Endothelial cell of umbilical vein (primary cell): ENCODE measurements at regions not wholly inside any gene's neighbourhood (a gene's known extent, or its start where the extent isn't known, plus 50 kb on each side); places are given as distances from the start of the nearest gene placed in this dataset.

Experiments
- BruUV-seq: library from RNA; stranded (reverse); fragments of 400-500 nt; replicated peaks from 2 replicates; lab custom pipeline; 2021; lab: Mats Ljungman, UMichigan
- CTCF ChIA-PET: fragments of 300-600, 350-600 bp; sonication (Branson Sonifier 250); formaldehyde crosslinking; loops from one replicate; lab custom pipeline; 2021; ENCODE audit warnings: antibody characterized with exemption, inconsistent platforms; lab: Charles Lee
- POLR2A ChIA-PET: fragments of 300-600, 350-600 bp; sonication (Branson Sonifier 250); formaldehyde crosslinking; loops from one replicate; lab custom pipeline; 2021; ENCODE audit warnings: antibody characterized with exemption, inconsistent platforms; lab: Charles Lee
- DNase-seq: peaks from one replicate; pipeline ENCODE4 v3.0.0-alpha.2; 2011; ENCODE audit warnings: low read depth, low spot score
- FAIRE-seq: peaks from 2 replicates; lab custom pipeline; 2011; peaks lifted over from hg19 to GRCh38; lab: Jason Lieb, UNC
- H2AFZ ChIP-seq: 2 replicates; pipeline ENCODE4 v1.6.0; 2012; ENCODE audit warnings: low read depth, low read length, control low read depth, inconsistent platforms
- H3K27ac ChIP-seq: 2 replicates; pipeline ENCODE4 v1.5.1; 2011; ENCODE audit warnings: low read depth, mild to moderate bottlenecking, control low read depth, low read length, moderate library complexity; ENCODE audit not compliant: insufficient read depth
- H3K27me3 ChIP-seq, 2 experiments: 2 replicates each; pipeline versions ENCODE4 v1.6.0 to v1.6.1; 2011; ENCODE audit warnings: low read length in 2 of 2, mixed read lengths in 1 of 2; ENCODE audit not compliant: control insufficient read depth in 2 of 2, insufficient read depth in 2 of 2
- H3K36me3 ChIP-seq, 2 experiments: 2 replicates in 1 of 2; 3 replicates in 1 of 2; pipeline ENCODE4 v1.5.1; 2011; ENCODE audit warnings: low read length in 2 of 2, mild to moderate bottlenecking in 1 of 2, moderate library complexity in 1 of 2; ENCODE audit not compliant: control insufficient read depth in 2 of 2, insufficient read depth in 2 of 2; ENCODE audit errors: extremely low read depth in 1 of 2
- H3K4me1 ChIP-seq: 3 replicates; pipeline ENCODE4 v1.5.1; 2011; ENCODE audit warnings: mild to moderate bottlenecking, low read length; ENCODE audit not compliant: control insufficient read depth, insufficient read depth; ENCODE audit errors: extremely low read depth
- H3K4me2 ChIP-seq: 2 replicates; pipeline ENCODE4 v1.6.1; 2011; ENCODE audit warnings: low read length, control low read depth, mixed read lengths; ENCODE audit not compliant: insufficient read depth
- H3K4me3 ChIP-seq, 3 experiments: fragments of 200-600 bp in 1 of 3; sonication (generic), shearing (Covaris generic) in 1 of 3; replicated peaks in 1 of 3; 2 replicates each; pipeline ENCODE4 v1.5.1; 2011 to 2016; ENCODE audit warnings: control low read depth in 3 of 3, low read length in 3 of 3, mild to moderate bottlenecking in 2 of 3, inconsistent platforms in 1 of 3, low read depth in 1 of 3, moderate library complexity in 1 of 3; ENCODE audit not compliant: insufficient read depth in 1 of 3
- H3K79me2 ChIP-seq: 2 replicates; pipeline ENCODE4 v1.6.0; 2012; ENCODE audit warnings: low read length, inconsistent platforms; ENCODE audit not compliant: control insufficient read depth, insufficient read depth
- H3K9ac ChIP-seq: replicated peaks from 2 replicates; pipeline ENCODE3; 2011; ENCODE audit warnings: low read length, control low read depth; ENCODE audit not compliant: insufficient read depth; ENCODE audit errors: extremely low read depth
- H3K9me1 ChIP-seq: replicated peaks from 3 replicates; pipeline ENCODE4 v1.6.0; 2011; ENCODE audit warnings: mild to moderate bottlenecking, low read length; ENCODE audit not compliant: control insufficient read depth, insufficient read depth; ENCODE audit errors: extremely low read depth
- H3K9me3 ChIP-seq: replicated peaks from 2 replicates; pipeline ENCODE4 v1.5.1; 2012; ENCODE audit warnings: low read length, inconsistent platforms; ENCODE audit not compliant: control insufficient read depth, insufficient read depth
- H4K20me1 ChIP-seq: replicated peaks from 2 replicates; pipeline ENCODE3; 2011; ENCODE audit warnings: mild to moderate bottlenecking, low read length; ENCODE audit not compliant: control insufficient read depth, insufficient read depth; ENCODE audit errors: extremely low read depth
- EZH2 ChIP-seq: IDR thresholded peaks from 2 replicates; pipeline ENCODE4 v1.6.1; 2012; ENCODE audit warnings: borderline replicate concordance, low read depth, mild to moderate bottlenecking, moderate library complexity, low read length, inconsistent platforms; ENCODE audit not compliant: severe bottlenecking
- FOS ChIP-seq: IDR thresholded peaks from 2 replicates; pipeline ENCODE4 v1.6.1; 2011; ENCODE audit warnings: mild to moderate bottlenecking, low read length, moderate library complexity, borderline replicate concordance; ENCODE audit not compliant: insufficient read depth
- GATA2 ChIP-seq: IDR thresholded peaks from 2 replicates; pipeline ENCODE4 v1.7.0; 2011; ENCODE audit warnings: low read depth, mild to moderate bottlenecking, moderate library complexity, mixed read lengths, low read length; ENCODE audit not compliant: insufficient read length, insufficient read depth
- JUN ChIP-seq: IDR thresholded peaks from 2 replicates; pipeline ENCODE4 v1.6.1; 2011; ENCODE audit warnings: borderline replicate concordance, low read depth; ENCODE audit not compliant: insufficient read length, insufficient read depth
- MYC ChIP-seq: IDR thresholded peaks from one replicate; pipeline ENCODE4 v1.6.1; 2011; ENCODE audit warnings: mild to moderate bottlenecking, low read depth, low read length
- POLR2A ChIP-seq: IDR thresholded peaks from 2 replicates; pipeline ENCODE4 v1.6.1; 2012; ENCODE audit warnings: low read depth, mild to moderate bottlenecking, control low read depth, low read length
- POLR2AphosphoS5 ChIP-seq: IDR thresholded peaks from 2 replicates; pipeline ENCODE4 v1.6.1; 2012; ENCODE audit warnings: low read depth, mild to moderate bottlenecking, control low read depth, low read length, moderate library complexity; ENCODE audit not compliant: insufficient read depth
- dilution Hi-C: fragments of 300-500 bp; cut with MboI; formaldehyde crosslinking; loops from one replicate; pipeline ENCODE4 v1.15.0; 2019; ENCODE audit warnings: low sequenced_read_pairs; ENCODE audit not compliant: extremely low pct_ligation_motif_present
- intact Hi-C: fragments of 100-400 bp; cut with micrococcal nuclease; formaldehyde crosslinking; loops from one replicate; pipeline ENCODE4 v1.10.0; 2022
- TF ChIP-seq, protein P1 (sequence below), 2 donors: IDR thresholded peaks; 1 replicate in 1 of 2; 2 replicates in 1 of 2; pipeline ENCODE4 v1.5.1; 2011; ENCODE audit warnings: low read length in 2 of 2, mild to moderate bottlenecking in 2 of 2, moderate library complexity in 2 of 2, control low read depth in 1 of 2, inconsistent platforms in 1 of 2, low read depth in 1 of 2; ENCODE audit not compliant: insufficient read depth in 1 of 2; ENCODE audit errors: extremely low read depth in 1 of 2
- TF ChIP-seq, protein P2 (sequence below): IDR thresholded peaks from 2 replicates; pipeline ENCODE4 v1.6.1; 2011; ENCODE audit not compliant: insufficient read depth, insufficient read length

DNA sequence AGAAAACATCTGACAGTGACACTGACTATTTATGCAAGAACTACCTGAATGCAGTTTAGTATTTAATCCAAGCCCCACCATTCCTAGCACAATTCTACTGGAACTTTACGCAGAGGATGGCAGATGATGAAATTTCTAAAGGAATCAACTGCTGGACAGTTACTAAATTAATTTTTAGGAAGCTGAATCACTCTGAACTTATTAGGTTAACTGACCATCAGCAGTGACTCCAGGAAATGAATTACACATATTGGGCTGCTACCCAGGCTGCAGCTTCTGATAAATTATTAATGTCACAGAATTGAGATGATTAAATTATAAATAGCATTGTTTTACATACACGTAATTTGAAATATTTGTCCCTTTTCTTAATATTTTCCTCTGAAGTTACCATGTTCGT lies 250.8 kb downstream of the TMEM182 start:
- H3K9me3 ChIP-seq: peaks cover 3% of the 10 kb centered on the region
- H3K4me1 ChIP-seq: no peaks in the 10 kb centered on the region
- no peak for FAIRE-seq
- H3K27ac ChIP-seq: no peak overlapping the region
- BruUV-seq: no TSS peak
- H3K4me3 ChIP-seq: no peak overlapping the region
- no peaks in the 10 kb centered on the region for H3K36me3 ChIP-seq
- ChIA-PET POLR2A (no interaction called here), CTCF (no interaction called here)
- no peak for DNase-seq
- TF ChIP-seq POLR2AphosphoS5: no peak
- TF ChIP-seq JUN: no peak
- no peak for TF ChIP-seq GATA2
- H3K27me3 ChIP-seq: no peaks in the 10 kb centered on the region
- intact Hi-C loops: no loop called here
- no peaks in the 10 kb centered on the region for H3K79me2 ChIP-seq
- H3K4me2 ChIP-seq: no peak overlapping the region
- dilution Hi-C loops: no loop called here
- H3K9ac ChIP-seq: no peak overlapping the region
- no peaks in the 10 kb centered on the region for H4K20me1 ChIP-seq
- H3K9me1 ChIP-seq: no peaks in the 10 kb centered on the region
- no peak overlapping the region for H2AFZ ChIP-seq

DNA sequence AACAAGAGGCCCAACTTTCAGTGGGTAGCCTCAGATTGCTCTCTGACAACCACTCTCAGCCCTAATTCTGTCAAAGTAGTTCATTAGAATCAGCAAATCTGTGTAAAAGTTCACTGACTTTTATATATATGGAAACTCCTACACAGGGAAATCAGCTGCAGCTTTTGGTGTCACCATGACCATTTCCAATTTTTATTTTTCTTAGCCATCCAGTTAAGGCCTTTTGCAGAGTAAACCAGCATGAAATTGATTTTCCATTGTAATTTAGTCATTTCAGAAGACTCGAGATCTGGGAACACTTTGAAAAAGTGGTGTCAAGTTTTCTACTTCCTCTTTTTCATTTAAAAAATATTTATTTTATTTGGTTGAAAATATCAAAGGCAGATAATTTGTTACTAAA lies 263.2 kb downstream of the TMEM182 start:
- FAIRE-seq: no peak
- no TSS peak for BruUV-seq

More for the DNA sequence above, 263.2 kb downstream of the TMEM182 start:
- dilution Hi-C loops (no loop called here), intact Hi-C loops (no loop called here)
- no peaks in the 10 kb centered on the region for H3K79me2 ChIP-seq
- H2AFZ ChIP-seq: no peak overlapping the region
- no peaks in the 10 kb centered on the region for H3K4me1 ChIP-seq
- peaks cover 2% of the 10 kb centered on the region for H3K9me3 ChIP-seq
- no peak overlapping the region for H3K27ac ChIP-seq
- H4K20me1 ChIP-seq: no peaks in the 10 kb centered on the region
- no peaks in the 10 kb centered on the region for H3K9me1 ChIP-seq
- DNase-seq: no peak
- no peak overlapping the region for H3K9ac ChIP-seq
- CTCF ChIA-PET: no interaction called here
- TF ChIP-seq, protein P1, sequence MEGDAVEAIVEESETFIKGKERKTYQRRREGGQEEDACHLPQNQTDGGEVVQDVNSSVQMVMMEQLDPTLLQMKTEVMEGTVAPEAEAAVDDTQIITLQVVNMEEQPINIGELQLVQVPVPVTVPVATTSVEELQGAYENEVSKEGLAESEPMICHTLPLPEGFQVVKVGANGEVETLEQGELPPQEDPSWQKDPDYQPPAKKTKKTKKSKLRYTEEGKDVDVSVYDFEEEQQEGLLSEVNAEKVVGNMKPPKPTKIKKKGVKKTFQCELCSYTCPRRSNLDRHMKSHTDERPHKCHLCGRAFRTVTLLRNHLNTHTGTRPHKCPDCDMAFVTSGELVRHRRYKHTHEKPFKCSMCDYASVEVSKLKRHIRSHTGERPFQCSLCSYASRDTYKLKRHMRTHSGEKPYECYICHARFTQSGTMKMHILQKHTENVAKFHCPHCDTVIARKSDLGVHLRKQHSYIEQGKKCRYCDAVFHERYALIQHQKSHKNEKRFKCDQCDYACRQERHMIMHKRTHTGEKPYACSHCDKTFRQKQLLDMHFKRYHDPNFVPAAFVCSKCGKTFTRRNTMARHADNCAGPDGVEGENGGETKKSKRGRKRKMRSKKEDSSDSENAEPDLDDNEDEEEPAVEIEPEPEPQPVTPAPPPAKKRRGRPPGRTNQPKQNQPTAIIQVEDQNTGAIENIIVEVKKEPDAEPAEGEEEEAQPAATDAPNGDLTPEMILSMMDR (IDR thresholded peaks at IDR 0.05; ENCODE audit: extremely low read depth in 1 of 2, insufficient read depth in 1 of 2, low read depth in 1 of 2, low read length in 2 of 2): no peak
- no peak for TF ChIP-seq EZH2
- TF ChIP-seq GATA2: no peak
- TF ChIP-seq, protein P2, sequence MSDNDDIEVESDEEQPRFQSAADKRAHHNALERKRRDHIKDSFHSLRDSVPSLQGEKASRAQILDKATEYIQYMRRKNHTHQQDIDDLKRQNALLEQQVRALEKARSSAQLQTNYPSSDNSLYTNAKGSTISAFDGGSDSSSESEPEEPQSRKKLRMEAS: no peak
- TF ChIP-seq POLR2AphosphoS5: no peak
- no peak for TF ChIP-seq JUN
- no peak for TF ChIP-seq FOS
- no peak for TF ChIP-seq MYC
- TF ChIP-seq POLR2A: no peak
- H3K4me2 ChIP-seq: no peak overlapping the region
- H3K4me3 ChIP-seq: no peak overlapping the region
- no peaks in the 10 kb centered on the region for H3K27me3 ChIP-seq
- no peaks in the 10 kb centered on the region for H3K36me3 ChIP-seq
- POLR2A ChIA-PET: no interaction called here
